Natural killer cell (primary cell): ENCODE measurements at regions not wholly inside any gene's neighbourhood (a gene's known extent, or its start where the extent isn't known, plus 50 kb on each side); places are given as distances from the start of the nearest gene placed in this dataset.

Experiments used
- ATAC-seq, 3 donors: fragments of 150-1000 bp in 2 of 3; fragments of 200-7000 bp in 1 of 3; cut with Tn5 transposase; 1 replicate in 1 of 3; 2 replicates in 2 of 3; pipeline ENCODE4 v1.10.0; 2021; ENCODE audit warnings: mild to moderate bottlenecking in 2 of 3, moderate library complexity in 2 of 3
- DNase-seq, 2 donors: peaks; one replicate each; pipeline versions ENCODE4 v3.0.0 to v3.0.0-alpha.2; 2013 to 2021; ENCODE audit warnings: mixed read lengths in 1 of 2
- H3K27ac ChIP-seq: one replicate; pipeline ENCODE4 v1.5.1; 2013; ENCODE audit warnings: mild to moderate bottlenecking, low read length
- H3K27me3 ChIP-seq: one replicate; pipeline ENCODE4 v1.6.1; 2013; ENCODE audit warnings: low read length; ENCODE audit not compliant: control insufficient read depth, insufficient read depth
- H3K36me3 ChIP-seq: one replicate; pipeline ENCODE4 v1.6.1; 2013; ENCODE audit warnings: low read length; ENCODE audit not compliant: control insufficient read depth, insufficient read depth
- H3K4me1 ChIP-seq: one replicate; pipeline ENCODE4 v1.6.1; 2013; ENCODE audit warnings: low read length; ENCODE audit not compliant: control insufficient read depth, insufficient read depth
- H3K4me3 ChIP-seq: one replicate; pipeline ENCODE4 v1.5.1; 2013; ENCODE audit warnings: low read length
- H3K9me3 ChIP-seq: one replicate; pipeline ENCODE4 v1.6.1; 2013; ENCODE audit warnings: low read length; ENCODE audit not compliant: control insufficient read depth, insufficient read depth
- H3K27ac Mint-ChIP-seq, 2 donors: one replicate each; pipeline ENCODE4 v1.8.0; 2022; ENCODE audit warnings: mild to moderate bottlenecking in 2 of 2, mixed read lengths in 2 of 2, moderate library complexity in 1 of 2
- H3K27me3 Mint-ChIP-seq, 2 donors: one replicate each; pipeline ENCODE4 v1.8.0; 2022; ENCODE audit warnings: low read depth in 2 of 2, mixed read lengths in 2 of 2
- H3K36me3 Mint-ChIP-seq: one replicate; pipeline ENCODE4 v1.8.0; 2022; ENCODE audit warnings: mixed read lengths
- H3K4me1 Mint-ChIP-seq, 2 donors: one replicate each; pipeline ENCODE4 v1.8.0; 2022; ENCODE audit warnings: mixed read lengths in 2 of 2
- H3K4me3 Mint-ChIP-seq: one replicate; pipeline ENCODE4 v1.8.0; 2022; ENCODE audit warnings: mild to moderate bottlenecking, moderate library complexity, mixed read lengths
- H3K9me3 Mint-ChIP-seq, 2 donors: one replicate each; pipeline ENCODE4 v1.8.0; 2022; ENCODE audit warnings: mixed read lengths in 2 of 2
- CTCF ChIP-seq: fragments of 200-600 bp; IDR thresholded peaks from one replicate; pipeline ENCODE4 v1.8.0; 2022; ENCODE audit warnings: antibody characterized with exemption
- WGBS: methylation state at CpG from one replicate; pipeline ENCODE4 v1.1.7; 2013; ENCODE audit warnings: missing lambda C conversion rate; ENCODE audit not compliant: insufficient coverage; 5-methylcytosine and 5-hydroxymethylcytosine counted together
- intact Hi-C: fragments of 100-400 bp; cut with micrococcal nuclease; formaldehyde crosslinking; loops from one replicate; pipeline ENCODE4 v1.14.2; 2022

- Histone ChIP-seq H3K36me3 (no peaks in the 10 kb centered on the region), H3K27me3 (no peaks in the 10 kb centered on the region), H3K4me1 (no peaks in the 10 kb centered on the region), H3K9me3 (peaks cover 5% of the 10 kb centered on the region), H3K27ac (no peak overlapping the region), H3K4me3 (no peak overlapping the region)
- H3K27me3 Mint-ChIP-seq = no peaks in the 10 kb centered on the region
- H3K27ac Mint-ChIP-seq = no peak overlapping the region
- no peak overlapping the region for H3K4me3 Mint-ChIP-seq
- H3K9me3 Mint-ChIP-seq = peaks cover 7 to 13% of the 10 kb centered on the region in 2 donors
- intact Hi-C loops = no loop called here
- H3K36me3 Mint-ChIP-seq = no peaks in the 10 kb centered on the region
- ATAC-seq = no peak
- no peak for TF ChIP-seq CTCF
- WGBS = 52% methylated on average over 2 of the region's 3 CpGs
- H3K4me1 Mint-ChIP-seq = no peaks in the 10 kb centered on the region
- DNase-seq = no peak
These were observed 370.9 kb upstream of the LYPLAL1 start for GRCh38 chr1:218802799-218803198.

GRCh38 chr1:218803351-218803997 lies 370.2 kb upstream of the LYPLAL1 start:
- H3K27me3 ChIP-seq = no peaks in the 10 kb centered on the region
- Mint-ChIP-seq H3K27ac (no peak overlapping the region), H3K4me3 (no peak overlapping the region), H3K36me3 (no peaks in the 10 kb centered on the region), H3K9me3 (peaks cover 11 to 14% of the 10 kb centered on the region in 2 donors), H3K4me1 (no peaks in the 10 kb centered on the region), H3K27me3 (no peaks in the 10 kb centered on the region)
- DNase-seq = no peak
- no peak for ATAC-seq
- H3K36me3 ChIP-seq = no peaks in the 10 kb centered on the region
- 73% methylated on average over 2 of the region's 3 CpGs for WGBS
- no peak overlapping the region for H3K27ac ChIP-seq
- no peak overlapping the region for H3K4me3 ChIP-seq
- TF ChIP-seq CTCF = no peak
- peaks cover 3% of the 10 kb centered on the region for H3K9me3 ChIP-seq
- no peaks in the 10 kb centered on the region for H3K4me1 ChIP-seq
- intact Hi-C loops = no loop called here

- TF ChIP-seq CTCF = no peak
- peaks cover 15 to 20% of the 10 kb centered on the region in 2 donors for H3K9me3 Mint-ChIP-seq
- H3K4me1 Mint-ChIP-seq = no peaks in the 10 kb centered on the region
- Histone ChIP-seq H3K36me3 (no peaks in the 10 kb centered on the region), H3K9me3 (peaks cover 3% of the 10 kb centered on the region), H3K27me3 (no peaks in the 10 kb centered on the region), H3K4me1 (no peaks in the 10 kb centered on the region), H3K4me3 (no peak overlapping the region), H3K27ac (no peak overlapping the region)
- ATAC-seq (no peak), DNase-seq (no peak)
- H3K27me3 Mint-ChIP-seq = no peaks in the 10 kb centered on the region
- H3K4me3 Mint-ChIP-seq = no peak overlapping the region
- intact Hi-C loops = no loop called here
- H3K27ac Mint-ChIP-seq = no peak overlapping the region
- H3K36me3 Mint-ChIP-seq = no peaks in the 10 kb centered on the region
These were observed 369.5 kb upstream of the LYPLAL1 start for GRCh38 chr1:218804014-218804785.
